ENCODE measurements at regions not wholly inside any gene's neighbourhood (a gene's known extent, or its start where the extent isn't known, plus 50 kb on each side); places are given as distances from the start of the nearest gene placed in this dataset.
A peak's percentile ranks its signal among the peaks of the same experiment; 100 is the strongest.

- no peak overlapping the region for H3K27ac ChIP-seq (ENCODE audit: control insufficient read depth, insufficient read depth, low read length)
- no peak overlapping the region for H3K9ac ChIP-seq (ENCODE audit: control insufficient read depth, extremely low read depth, insufficient read depth, low read length)
- DNase-seq (ENCODE audit: low read depth, low spot score) (no peak), FAIRE-seq (no peak)
- dilution Hi-C loops (cut with MboI; ENCODE audit: extremely low pct_ligation_motif_present, low sequenced_read_pairs) = no loop called here
- H3K36me3 ChIP-seq (ENCODE audit: control insufficient read depth in 2 of 2, extremely low read depth in 1 of 2, insufficient read depth in 2 of 2, low read length in 2 of 2) = no peaks in the 10 kb centered on the region
- H3K4me2 ChIP-seq (ENCODE audit: control insufficient read depth, extremely low read depth, insufficient read depth, low read depth, low read length) = peak overlapping the region; percentile 79
- TF ChIP-seq EZH2 (IDR thresholded peaks at IDR 0.05; ENCODE audit: low read length) (no peak), CTCF (optimal IDR thresholded peaks at IDR 0.05 in 1 of 3, IDR thresholded peaks at IDR 0.05 in 1 of 3, conservative IDR thresholded peaks at IDR 0.05 in 1 of 3; ENCODE audit: extremely low read depth in 1 of 3, insufficient read depth in 2 of 3, low read length in 3 of 3) (no peak)
- no peaks in the 10 kb centered on the region for H3K9me1 ChIP-seq (ENCODE audit: control insufficient read depth, extremely low read depth, insufficient read depth, low read length)
- H3K9me3 ChIP-seq (ENCODE audit: control insufficient read depth, low read depth, low read length) = no peaks in the 10 kb centered on the region
- no peaks in the 10 kb centered on the region for H3K27me3 ChIP-seq (ENCODE audit: control insufficient read depth, extremely low read depth, insufficient read depth, low read length)
- H2AFZ ChIP-seq (ENCODE audit: control insufficient read depth, low read length) = peak overlapping the region; percentile 68
- no peaks in the 10 kb centered on the region for H4K20me1 ChIP-seq (ENCODE audit: control insufficient read depth, extremely low read depth, insufficient read depth, low read length)
- H3K79me2 ChIP-seq (ENCODE audit: control insufficient read depth, insufficient read depth, low read length) = no peaks in the 10 kb centered on the region
- H3K4me3 ChIP-seq (ENCODE audit: control insufficient read depth in 2 of 3, extremely low read depth in 1 of 3, insufficient read depth in 2 of 3, low read depth in 1 of 3, low read length in 3 of 3) = peak overlapping the region in 2 of 3 experiments; percentile 44 to 57
- H3K4me1 ChIP-seq (ENCODE audit: control insufficient read depth, extremely low read depth, insufficient read depth, low read length) = peaks cover 8% of the 10 kb centered on the region
Observed at GRCh38 chr10:8332730-8333111, 278.2 kb downstream of the GATA3 start.

DNA sequence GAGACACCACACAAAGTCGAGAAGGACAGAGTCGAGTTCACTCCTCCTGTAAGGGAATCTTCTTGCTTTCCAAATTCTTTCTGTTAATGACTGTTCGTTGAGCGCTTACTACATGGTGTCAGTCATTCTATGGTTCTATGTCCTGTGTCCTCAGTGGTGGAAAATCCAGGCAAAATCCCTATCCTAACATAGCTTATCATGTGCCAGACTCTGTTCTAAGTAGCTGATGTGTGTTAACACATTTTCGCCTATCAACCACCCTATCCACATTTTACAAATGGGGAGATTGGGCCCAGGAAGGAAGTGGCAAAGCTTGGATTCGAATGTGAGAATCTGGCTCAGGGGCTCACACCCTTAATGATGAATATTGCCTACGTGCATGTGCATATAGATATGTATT is 280.1 kb downstream of the GATA3 start:
- no peaks in the 10 kb centered on the region for H3K36me3 ChIP-seq (ENCODE audit: control insufficient read depth in 2 of 2, extremely low read depth in 1 of 2, insufficient read depth in 2 of 2, low read length in 2 of 2)
- no peak overlapping the region for H3K4me3 ChIP-seq (ENCODE audit: control insufficient read depth in 2 of 3, extremely low read depth in 1 of 3, insufficient read depth in 2 of 3, low read depth in 1 of 3, low read length in 3 of 3)
- H3K4me1 ChIP-seq (ENCODE audit: control insufficient read depth, extremely low read depth, insufficient read depth, low read length) = peaks cover 8% of the 10 kb centered on the region
- no peak overlapping the region for H3K27ac ChIP-seq (ENCODE audit: control insufficient read depth, insufficient read depth, low read length)
- no peak overlapping the region for H3K4me2 ChIP-seq (ENCODE audit: control insufficient read depth, extremely low read depth, insufficient read depth, low read depth, low read length)
- no peak overlapping the region for H3K9ac ChIP-seq (ENCODE audit: control insufficient read depth, extremely low read depth, insufficient read depth, low read length)
- H3K9me1 ChIP-seq (ENCODE audit: control insufficient read depth, extremely low read depth, insufficient read depth, low read length) = no peaks in the 10 kb centered on the region
- no peaks in the 10 kb centered on the region for H4K20me1 ChIP-seq (ENCODE audit: control insufficient read depth, extremely low read depth, insufficient read depth, low read length)
- DNase-seq (ENCODE audit: low read depth, low spot score) (no peak), FAIRE-seq (no peak)
- no peaks in the 10 kb centered on the region for H3K27me3 ChIP-seq (ENCODE audit: control insufficient read depth, extremely low read depth, insufficient read depth, low read length)
- no peaks in the 10 kb centered on the region for H3K79me2 ChIP-seq (ENCODE audit: control insufficient read depth, insufficient read depth, low read length)
- H2AFZ ChIP-seq (ENCODE audit: control insufficient read depth, low read length) = no peak overlapping the region
- no peaks in the 10 kb centered on the region for H3K9me3 ChIP-seq (ENCODE audit: control insufficient read depth, low read depth, low read length)
- dilution Hi-C loops (cut with MboI; ENCODE audit: extremely low pct_ligation_motif_present, low sequenced_read_pairs) = no loop called here
- TF ChIP-seq CTCF (optimal IDR thresholded peaks at IDR 0.05 in 1 of 3, IDR thresholded peaks at IDR 0.05 in 1 of 3, conservative IDR thresholded peaks at IDR 0.05 in 1 of 3; ENCODE audit: extremely low read depth in 1 of 3, insufficient read depth in 2 of 3, low read length in 3 of 3) (no peak), EZH2 (IDR thresholded peaks at IDR 0.05; ENCODE audit: low read length) (no peak)
